CD4-positive, alpha-beta T cell treated with Interleukin-15 for 1 hour (primary cell): ENCODE measurements at regions not wholly inside any gene's neighbourhood (a gene's known extent, or its start where the extent isn't known, plus 50 kb on each side); places are given as distances from the start of the nearest gene placed in this dataset.

ENCODE experiments used
- DNase-seq: peaks from one replicate; pipeline ENCODE4 v3.0.0-alpha.2; 2020

DNA sequence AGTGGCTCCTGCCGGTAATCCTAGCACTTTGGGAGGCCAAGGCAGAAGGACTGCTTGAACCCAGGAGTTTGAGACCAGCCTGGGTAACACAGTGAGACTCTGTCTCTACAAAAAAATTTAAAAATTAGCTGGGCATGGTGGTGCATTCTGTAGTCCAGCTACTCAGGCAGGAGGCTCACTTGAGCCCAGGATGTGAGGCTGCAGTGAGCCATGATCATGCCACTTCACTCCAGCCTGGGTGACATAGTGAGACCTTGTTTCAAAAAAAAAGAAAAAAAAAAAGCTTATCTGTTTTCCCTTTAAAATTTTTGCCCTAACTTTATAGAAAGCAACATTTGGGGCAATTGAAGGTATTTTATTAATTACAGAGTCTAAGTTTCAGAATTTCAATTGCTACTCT, 486.0 kb downstream of the BCAT1 start:
- DNase-seq: no peak

DNA sequence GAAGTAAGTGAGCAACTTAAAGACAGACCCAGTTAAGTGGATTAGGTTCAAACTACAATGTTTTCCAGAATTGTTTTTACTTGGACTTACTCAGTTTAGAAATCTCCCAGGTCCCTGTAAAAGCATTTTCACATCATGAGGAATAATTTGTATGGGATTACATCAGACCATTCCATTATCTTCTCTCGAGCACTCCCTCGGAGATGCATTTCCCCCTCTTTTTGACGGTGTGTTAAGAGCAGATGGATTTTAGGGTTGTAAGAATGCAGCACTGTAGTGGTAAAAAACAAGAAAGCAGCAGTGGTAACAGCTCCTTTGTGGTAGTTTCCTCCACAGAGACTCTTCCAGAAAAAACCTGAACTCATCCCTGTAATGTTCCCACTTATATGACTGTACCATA, 488.4 kb downstream of the BCAT1 start:
- no peak for DNase-seq

DNA sequence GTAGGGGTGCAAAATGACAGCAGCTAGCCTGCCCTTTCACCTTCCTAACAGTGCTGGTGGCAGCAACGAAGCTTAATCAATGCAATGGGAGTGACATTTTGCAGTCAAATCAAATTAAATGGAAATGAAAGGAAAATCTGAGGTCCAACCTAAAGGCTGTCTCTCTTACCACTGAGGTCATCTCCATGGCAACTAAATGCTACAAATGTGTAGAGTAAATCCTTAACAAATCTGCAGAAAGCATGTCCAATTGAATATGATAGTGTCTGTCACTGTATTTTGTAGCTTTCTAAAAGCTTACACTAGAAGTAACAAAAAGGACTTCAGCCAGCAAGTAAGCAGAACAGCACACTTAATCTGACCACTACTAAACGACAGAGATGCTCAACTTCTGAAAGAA, 488.8 kb downstream of the BCAT1 start:
- DNase-seq: no peak

DNA sequence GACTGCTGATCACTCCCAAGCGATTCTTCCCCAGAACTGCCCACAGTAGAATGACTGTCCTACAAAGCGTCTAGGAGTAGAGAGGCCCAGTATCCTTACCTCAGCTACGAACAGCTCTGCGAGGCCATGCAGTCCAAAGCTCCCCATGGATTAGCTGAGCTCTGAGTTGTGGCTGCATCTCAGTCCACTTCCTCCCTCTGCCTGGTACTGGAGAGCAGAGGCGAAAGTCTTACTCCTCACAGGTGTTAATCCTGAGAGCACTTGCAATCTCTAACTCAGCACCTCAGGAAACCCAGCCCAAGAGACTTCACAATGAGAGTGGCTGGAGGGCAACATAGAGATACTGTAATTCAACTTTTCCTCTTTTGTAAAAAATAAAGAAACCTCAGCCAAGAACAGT, 493.1 kb downstream of the BCAT1 start:
- DNase-seq: no peak

DNA sequence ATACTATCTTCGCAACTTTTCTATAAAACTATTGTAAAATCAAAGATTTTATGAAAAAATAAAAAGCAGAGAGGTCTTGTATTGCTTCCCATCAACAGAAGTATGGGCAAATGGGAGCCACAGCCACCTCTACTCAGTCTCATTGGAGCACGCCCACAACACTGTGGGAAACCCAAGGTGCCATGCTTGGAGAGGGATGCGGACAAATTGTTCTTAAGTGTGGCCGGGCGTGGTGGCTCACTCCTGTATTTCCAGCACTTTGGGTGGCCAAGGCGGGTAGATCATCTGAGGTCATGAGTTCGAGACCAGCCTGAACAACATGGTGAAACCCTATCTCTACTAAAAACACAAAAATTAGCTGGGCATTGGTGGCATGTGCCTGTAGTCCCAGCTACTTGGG, 498.2 kb upstream of the SOX5 start:
- no peak for DNase-seq

DNA sequence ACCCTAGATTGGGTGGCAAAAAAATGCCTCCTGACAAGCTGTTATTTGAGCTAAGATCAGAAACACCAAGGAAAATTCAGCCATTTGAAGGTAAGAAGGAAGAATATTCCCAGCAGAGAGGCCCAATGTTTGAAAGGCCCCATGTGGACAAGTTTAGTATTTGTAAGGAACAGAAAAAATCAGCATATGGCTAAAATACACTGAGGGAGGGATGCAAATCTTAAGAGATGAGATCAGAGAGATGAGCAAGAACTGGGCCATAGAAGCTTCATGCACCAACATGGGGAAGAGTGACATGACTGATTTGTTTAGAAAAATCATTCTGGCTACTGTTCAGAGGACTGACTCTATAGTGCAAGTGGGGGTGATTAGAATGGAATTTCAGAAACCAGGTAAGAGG, 496.8 kb upstream of the SOX5 start:
- DNase-seq: no peak

DNA sequence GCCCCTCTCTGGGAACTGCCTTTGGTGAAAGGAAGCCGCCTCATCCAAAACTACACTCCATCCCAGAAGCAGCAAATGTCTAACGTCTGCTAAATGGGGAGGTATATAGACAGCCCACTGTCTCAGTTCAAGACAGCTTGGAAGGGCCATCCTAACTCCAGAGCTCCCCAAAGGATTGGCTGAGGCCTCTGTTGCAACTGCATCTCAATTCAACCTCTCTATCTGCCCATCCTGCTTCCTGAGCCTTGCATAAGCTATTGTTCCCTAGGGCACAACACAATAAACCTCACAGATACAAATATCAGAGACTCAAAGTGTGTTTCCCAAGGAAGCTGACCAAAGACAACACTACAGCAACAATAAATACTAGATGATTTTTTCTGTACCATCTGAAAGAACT, 495.2 kb upstream of the SOX5 start:
- no peak for DNase-seq

DNA sequence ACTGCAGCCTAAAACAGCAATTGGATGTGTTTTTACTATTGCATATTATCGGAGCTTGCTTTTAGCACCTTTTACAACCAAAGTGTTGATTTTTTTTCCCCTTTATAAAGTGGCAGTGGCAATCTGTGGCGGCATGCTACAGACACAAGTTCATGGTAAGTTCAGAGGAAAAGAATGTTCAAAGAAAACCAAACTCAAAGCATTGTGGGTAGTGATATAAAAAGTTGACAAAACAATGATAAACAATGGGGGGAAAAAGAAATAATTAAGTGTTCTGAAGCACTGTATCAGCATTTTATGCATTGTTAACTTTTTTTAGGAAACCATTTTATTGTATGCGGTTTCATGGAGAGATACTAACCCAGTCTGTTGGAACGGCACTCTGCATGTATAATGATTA, 492.0 kb upstream of the SOX5 start:
- no peak for DNase-seq

DNA sequence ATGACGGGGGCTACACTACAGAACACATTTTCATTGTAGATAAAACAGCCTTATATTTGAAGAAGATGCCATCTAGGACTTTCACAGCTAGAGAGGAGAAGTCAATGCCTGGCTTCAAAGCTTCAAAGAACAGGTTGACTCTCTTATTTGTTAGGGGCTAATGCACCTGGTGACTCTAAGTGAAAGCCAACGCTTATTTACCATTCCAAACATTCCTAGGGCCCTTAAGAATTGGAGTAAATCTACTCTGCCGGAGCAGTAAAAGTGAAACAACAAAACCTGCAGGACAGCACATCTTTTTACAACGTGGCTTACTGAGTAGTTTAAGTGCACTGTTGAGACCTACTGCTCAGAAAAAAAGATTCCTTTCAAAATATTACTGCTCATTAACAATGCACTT, 487.2 kb upstream of the SOX5 start:
- no peak for DNase-seq

DNA sequence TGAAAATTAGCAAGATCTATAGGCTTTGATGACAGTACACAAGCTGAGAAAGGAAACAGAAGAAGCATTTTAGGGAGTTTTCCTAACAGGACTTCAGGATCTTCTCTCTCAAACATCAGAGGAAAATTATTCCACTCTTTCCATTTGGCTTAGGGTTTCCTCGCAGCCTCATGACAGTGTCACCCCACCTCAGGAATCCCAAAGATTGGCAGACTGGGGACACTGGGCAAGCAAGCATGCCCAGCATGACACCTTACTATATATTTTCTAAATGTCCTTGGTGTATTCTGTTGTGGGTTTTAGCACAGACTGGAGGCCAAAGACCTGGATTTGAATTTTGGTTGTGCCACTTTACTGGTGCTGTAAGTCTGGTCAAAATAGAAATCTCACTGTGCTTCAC, 482.4 kb upstream of the SOX5 start:
- DNase-seq: no peak

DNA sequence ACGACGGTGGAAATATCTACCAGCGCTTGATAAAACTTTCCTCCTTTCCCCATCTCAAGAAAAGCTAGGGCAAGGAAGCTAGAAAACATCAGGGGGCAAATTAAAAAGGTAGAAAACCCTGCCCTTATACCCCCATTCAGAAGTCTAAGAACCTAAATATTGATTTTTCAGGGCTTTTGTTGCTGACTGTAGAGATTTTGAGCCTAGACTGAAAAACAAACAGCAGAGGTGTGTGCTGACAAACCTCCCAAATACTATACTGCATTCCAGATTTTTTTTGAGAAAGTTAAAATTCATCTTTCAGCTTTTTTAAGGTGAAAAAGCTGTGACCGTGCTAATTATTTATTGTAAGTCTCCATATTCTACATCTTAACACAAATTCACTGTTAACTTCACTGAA, 478.3 kb upstream of the SOX5 start:
- no peak for DNase-seq

DNA sequence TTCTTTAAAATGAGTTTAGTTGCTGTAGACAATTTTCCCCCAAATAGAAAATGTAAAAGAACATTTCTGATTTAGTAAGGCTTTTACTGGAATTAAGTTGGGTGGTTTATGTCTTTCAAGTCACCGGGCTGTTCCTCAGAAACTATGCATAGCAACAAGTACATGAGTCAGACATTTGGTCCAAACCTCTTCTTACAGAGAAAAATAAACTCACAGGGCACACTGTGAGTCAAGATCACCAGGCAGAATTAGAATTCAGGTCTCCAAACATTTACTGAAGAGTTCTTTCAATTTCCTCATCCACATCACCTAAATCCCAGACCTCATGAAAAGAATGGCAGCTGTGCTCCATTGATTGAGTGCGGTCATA, 476.1 kb upstream of the SOX5 start:
- DNase-seq: no peak

DNA sequence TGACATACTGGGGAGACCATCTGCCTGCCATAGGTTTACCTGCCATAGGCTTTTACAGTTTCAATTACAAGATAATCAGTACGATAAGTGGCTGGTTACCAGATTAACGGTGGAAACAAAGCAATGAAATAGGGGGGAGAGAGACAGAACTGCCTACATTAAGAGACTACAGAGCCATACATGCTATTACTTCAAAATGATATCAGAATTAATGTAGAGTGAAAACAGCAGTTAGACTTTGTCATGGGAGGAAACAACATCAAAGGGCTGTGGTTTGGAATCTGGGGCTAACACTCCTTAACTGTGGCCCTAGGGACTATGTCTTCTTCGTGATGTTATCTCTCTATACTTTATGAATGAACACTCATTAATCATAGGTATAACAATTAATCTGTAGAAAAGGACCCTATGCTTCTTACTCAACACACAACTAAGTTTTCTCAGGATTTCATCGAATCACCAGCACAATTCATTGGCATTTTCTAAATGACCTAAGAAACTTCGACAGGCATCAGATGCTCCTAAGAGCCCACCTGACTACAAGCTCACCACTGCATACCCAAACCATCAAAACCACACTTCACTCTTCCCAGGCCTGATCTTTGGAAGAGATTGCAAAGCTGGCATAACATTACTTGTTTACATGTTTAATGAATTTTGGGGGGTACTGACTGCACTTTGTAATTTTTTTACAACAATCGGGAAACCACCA, 475.6 kb upstream of the SOX5 start:
- DNase-seq: no peak

DNA sequence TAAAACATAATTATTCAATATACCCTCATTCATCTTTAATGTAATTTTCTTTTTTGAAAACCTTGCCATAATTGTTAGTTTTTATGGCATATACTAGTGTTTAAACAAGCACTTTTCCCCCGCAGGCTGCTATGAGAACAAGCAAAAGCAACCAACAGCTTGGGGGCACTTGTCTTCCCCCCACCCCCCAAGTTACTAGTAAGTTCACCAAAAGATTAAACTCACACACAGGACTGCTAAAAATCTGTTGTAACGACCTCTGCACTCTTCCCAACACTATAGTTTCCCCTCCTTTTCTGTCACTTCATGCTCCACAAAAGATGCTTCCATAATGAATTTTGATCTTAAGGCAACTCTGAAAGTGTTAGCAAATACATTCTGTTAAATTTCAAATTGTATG, 474.9 kb upstream of the SOX5 start:
- no peak for DNase-seq

DNA sequence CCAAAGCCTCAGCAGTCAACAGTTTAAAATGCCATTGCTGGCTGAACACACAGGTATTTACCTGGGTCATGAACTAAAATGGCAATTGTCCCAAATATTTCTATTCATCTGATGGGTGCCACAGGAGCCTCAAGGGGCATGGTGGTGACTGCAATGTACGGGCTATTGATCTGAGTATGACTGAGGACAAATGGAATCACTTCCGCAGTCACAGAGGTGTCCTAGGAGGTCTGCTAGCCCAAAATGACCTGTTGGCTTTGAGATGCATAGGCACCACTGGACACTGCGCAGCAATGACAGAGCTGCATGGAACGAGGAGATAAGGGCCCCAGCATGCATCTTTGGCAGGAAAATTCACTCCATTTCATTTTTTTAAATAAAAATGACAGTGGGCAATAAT, 474.1 kb upstream of the SOX5 start:
- no peak for DNase-seq

DNA sequence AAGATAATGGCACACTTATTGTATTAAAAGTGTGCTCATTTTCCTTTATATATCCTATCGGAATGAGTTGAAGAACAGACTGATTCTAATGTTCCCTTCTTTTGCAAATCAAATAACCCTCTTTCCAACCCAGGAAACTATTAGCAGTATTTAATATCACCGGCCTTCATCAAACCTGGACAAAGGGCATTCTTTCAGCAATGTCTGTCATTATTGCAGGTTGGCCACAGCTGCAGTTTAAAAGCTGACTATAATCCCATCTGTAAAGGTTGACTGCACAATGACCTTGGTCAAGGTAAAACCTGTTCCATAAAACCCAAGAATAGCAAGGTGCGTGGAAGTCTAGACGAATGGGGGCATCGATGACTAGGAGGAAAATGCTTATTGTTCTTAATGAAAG, 472.3 kb upstream of the SOX5 start:
- DNase-seq: no peak

DNA sequence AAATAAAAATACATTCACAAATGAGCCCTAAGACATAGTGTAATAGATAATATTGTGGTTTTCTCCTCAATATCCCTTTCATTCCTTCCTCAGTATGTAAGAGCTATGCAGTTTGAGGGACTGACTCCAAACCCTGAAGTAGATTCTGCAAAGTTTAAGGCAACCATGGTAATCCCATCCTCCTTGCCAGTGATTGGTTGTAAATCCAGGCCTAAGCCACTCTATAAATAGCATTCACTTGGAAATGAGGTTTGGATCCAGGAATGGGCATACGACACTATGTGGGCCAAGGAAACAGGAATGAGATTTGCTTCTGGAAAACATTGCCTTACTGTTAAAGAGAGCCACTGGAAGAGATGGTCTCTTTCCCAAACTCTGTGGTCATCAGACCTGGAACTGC, 468.7 kb upstream of the SOX5 start:
- no peak for DNase-seq

DNA sequence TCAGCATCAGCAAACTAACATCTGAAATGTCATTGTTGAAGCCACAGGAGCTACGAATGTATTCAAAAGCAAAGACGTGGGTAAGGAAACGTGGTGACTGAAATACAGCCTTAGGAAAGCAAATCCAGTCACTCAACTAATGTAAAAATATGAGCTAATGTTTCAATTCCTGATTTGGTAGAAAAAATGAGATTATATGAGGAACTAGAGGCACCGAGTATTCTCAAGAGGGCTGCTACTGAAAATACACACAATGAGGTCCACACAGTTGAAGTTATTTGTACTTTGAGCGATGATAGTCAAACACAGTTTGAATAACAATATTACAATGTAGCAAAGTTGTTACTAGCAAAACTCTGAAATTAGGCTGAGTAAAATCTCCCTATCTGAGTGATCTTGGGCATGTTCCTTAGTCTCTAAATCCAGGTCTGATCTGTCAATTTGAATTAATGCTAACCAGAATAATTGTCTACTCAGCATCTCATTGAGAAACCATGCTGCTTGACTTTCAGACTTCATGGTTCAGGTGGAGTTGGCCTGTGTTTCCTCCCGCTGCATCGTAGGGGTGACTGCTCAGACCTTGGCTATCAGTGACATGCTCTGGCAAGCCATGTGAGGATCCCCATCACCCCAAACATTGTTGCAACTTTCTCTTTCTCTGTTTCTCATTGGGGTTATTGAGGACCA, 467.1 kb upstream of the SOX5 start:
- DNase-seq: no peak

DNA sequence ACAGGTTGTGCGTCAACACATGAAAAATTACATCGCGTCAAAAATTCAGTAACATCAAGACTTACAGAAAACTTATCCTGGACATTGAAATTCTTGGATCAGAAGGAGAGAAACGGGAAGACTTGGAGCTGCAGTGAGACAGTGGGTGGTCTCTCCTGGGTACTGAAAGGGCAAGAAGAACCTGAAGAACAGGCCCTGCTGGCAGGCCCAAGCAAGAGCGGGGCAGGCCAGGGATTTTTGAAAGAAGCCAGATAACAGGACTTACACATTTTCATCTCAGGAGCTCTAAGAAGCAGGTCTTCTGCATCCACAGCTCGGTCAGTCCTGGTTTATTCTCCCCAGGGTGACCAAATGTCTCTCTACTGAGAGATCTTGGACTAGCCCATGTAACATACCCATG, 466.5 kb upstream of the SOX5 start:
- no peak for DNase-seq

DNA sequence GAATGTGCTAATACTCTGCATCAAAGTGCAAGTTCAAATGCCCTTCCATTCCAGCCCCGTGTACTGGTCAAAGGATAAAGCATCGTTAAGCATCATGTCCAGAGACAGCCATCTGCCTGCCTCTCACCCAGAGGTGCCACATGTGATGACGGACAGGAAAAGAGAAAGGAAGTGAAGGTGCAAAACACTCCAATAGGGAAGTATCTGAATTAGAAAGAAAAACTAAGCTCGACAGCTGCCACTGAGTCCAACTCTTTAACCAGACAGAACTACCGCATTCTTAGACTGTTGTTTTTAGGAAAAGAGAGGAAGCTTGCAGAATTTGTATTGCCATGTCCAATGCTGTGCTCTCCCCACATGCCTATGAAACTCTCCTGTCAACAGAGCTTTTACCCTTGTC, 465.0 kb upstream of the SOX5 start:
- DNase-seq: no peak

DNA sequence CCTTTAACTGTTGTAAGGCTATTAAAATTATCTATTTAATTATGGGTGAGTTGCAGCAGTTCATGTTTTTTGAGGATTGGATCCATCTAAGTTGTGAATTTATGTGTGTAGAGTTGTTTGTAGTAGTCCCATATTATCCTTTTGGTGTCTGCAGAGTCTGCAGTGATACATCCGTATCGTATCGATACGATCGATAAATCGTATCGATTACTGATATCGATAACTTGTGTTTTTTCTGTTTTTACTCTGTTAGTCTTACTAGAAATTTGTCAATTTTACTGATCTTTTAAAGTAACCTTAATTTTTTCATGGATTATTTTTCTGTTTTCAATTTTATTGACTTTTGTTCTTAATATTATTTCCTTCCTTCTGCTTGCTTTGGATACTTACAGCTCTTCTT, 462.5 kb upstream of the SOX5 start:
- DNase-seq: no peak

DNA sequence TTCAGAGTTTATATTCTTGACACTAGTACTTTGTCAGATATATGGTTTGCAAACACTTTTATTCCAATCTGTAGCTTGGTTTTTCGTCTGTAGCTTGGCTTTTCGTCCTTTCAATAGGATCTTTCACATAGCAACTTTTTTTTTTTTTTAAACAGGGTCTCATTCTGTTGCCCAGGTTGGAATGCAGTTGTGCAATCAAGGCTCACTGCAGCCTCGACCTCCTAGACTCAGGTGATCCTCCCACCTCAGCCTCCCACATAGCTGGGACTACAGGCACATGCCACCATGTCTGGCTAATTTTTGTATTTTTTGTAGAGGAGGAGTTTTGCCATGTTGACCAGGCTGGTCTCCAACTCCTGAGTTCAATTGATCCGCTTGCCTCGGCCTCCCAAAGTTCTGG, 460.4 kb upstream of the SOX5 start:
- no peak for DNase-seq

DNA sequence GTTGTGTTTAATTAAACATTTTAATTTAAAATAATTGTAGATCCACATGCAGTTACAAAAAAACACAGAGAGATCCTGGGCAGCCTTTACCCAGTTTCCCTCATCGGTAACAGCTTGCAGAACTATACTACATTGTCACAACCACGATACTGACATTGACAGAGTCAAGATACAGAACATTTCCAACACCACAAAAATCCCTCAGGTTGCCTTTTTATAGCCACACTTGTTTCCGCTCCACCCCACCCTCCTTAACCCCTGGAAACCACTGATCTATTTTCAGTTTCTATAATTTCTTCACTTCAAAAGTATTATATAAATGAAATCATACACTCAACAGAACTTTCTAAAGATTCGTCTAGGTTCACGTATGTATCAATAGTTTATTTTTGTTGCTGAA, 458.8 kb upstream of the SOX5 start:
- DNase-seq: no peak

DNA sequence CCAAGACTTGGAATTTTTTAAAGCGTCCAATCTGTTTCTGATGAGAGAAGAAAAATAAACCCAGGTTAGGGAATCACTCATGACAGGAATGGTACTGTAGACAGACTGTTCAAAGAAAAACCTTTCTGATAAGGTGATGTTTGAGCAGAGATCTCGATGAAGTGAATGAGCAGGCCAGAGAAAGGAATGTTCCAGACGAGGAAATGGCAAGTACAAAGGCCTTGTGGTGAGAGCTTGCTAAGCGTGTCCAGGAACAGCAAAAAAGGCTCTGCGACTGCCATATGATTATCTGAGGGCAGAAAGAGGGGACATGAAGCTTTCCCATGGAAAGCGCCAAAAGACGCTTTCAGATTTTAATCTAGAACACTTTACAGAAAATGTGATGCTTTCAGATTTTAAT, 458.4 kb upstream of the SOX5 start:
- no peak for DNase-seq

DNA sequence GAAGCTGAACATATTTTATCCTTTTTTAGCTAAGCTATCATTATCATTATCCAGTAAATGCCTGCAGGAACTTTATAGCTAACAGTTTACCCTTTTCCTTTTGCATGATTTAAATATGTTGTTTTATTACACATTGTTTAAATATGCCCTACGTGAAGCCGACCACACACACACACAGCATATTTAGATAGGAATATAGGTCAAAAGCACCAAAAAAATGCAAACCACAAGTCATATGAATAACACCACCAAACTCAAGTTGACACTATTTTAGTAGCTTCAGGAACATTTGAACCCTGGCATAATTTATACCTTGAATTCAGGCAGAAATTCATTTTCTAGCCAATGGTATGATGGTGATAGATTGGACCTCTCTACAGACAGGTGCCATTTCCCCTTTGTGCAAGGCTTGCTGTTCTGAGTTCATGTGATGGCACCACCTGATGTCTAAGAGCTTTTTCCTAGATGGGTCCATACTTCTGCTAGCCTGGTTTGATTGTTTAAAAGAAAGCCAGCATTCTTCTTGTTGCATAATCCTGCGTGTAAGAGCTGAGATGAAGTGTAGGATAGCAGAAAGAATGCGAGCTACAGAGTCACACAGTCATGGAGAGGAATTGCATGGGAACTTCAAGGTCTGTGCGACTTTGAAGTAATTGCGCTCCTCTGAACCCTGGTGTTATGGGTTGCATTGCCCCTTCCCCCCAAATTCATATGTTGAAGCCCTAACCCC, 454.8 kb upstream of the SOX5 start:
- no peak for DNase-seq
